OCI-LY1 (cell line): ENCODE measurements at regions not wholly inside any gene's neighbourhood (a gene's known extent, or its start where the extent isn't known, plus 50 kb on each side); places are given as distances from the start of the nearest gene placed in this dataset.

Experiments used
- H2AFZ ChIP-seq: fragments of 200-600 bp; sonication (generic), shearing (Covaris generic); 2 replicates; pipeline ENCODE4 v1.6.0; 2014; ENCODE audit warnings: antibody characterized with exemption, mild to moderate bottlenecking, low read length
- H3F3A ChIP-seq: fragments of 200-600 bp; sonication (generic), shearing (Covaris generic); 2 replicates; pipeline ENCODE4 v1.6.0; 2014; ENCODE audit warnings: mild to moderate bottlenecking, antibody characterized with exemption, low read length, moderate library complexity; ENCODE audit not compliant: insufficient read depth
- H3K27ac ChIP-seq: fragments of 200-600 bp; sonication (generic); 2 replicates; pipeline ENCODE4 v1.5.1; 2014; ENCODE audit warnings: low read length, mixed run types, mild to moderate bottlenecking, low read depth; ENCODE audit not compliant: poor library complexity, severe bottlenecking
- H3K27me3 ChIP-seq: fragments of 200-600 bp; sonication (generic); 2 replicates; pipeline ENCODE4 v1.6.0; 2014; ENCODE audit warnings: antibody characterized with exemption, mild to moderate bottlenecking, low read length, moderate library complexity; ENCODE audit not compliant: insufficient read depth
- H3K36me3 ChIP-seq: fragments of 200-600 bp; sonication (generic); 2 replicates; pipeline ENCODE4 v1.6.1; 2014; ENCODE audit warnings: mild to moderate bottlenecking, antibody characterized with exemption, low read length, moderate library complexity, mixed read lengths; ENCODE audit not compliant: insufficient read depth
- H3K4me1 ChIP-seq: fragments of 200-600 bp; sonication (generic); 2 replicates; pipeline ENCODE4 v1.5.1; 2014; ENCODE audit warnings: mild to moderate bottlenecking, low read length, moderate library complexity; ENCODE audit not compliant: insufficient read depth, severe bottlenecking
- H3K4me2 ChIP-seq: fragments of 200-600 bp; sonication (generic), shearing (Covaris generic); 2 replicates; pipeline ENCODE4 v1.6.1; 2014; ENCODE audit warnings: low read length
- H3K4me3 ChIP-seq: fragments of 200-600 bp; sonication (generic); 2 replicates; pipeline ENCODE4 v1.5.1; 2014; ENCODE audit warnings: low read length, low read depth, mild to moderate bottlenecking, mixed read lengths; ENCODE audit not compliant: poor library complexity, severe bottlenecking
- H3K79me2 ChIP-seq: fragments of 200-600 bp; shearing (Covaris generic); 2 replicates; pipeline ENCODE4 v1.6.1; 2016; ENCODE audit warnings: mixed run types, low read length, mixed read lengths; ENCODE audit not compliant: insufficient read depth
- H3K9ac ChIP-seq: fragments of 200-600 bp; sonication (generic), shearing (Covaris generic); 2 replicates; pipeline ENCODE4 v1.6.1; 2014; ENCODE audit warnings: mild to moderate bottlenecking, low read length, mixed read lengths
- H3K9me2 ChIP-seq: fragments of 200-600 bp; sonication (generic), shearing (Covaris generic); 2 replicates; pipeline ENCODE4 v1.6.1; 2014; ENCODE audit warnings: low read depth, mild to moderate bottlenecking, low read length, mixed read lengths
- H3K9me3 ChIP-seq: fragments of 200-600 bp; shearing (Covaris generic); 2 replicates; pipeline ENCODE4 v1.6.1; 2014; ENCODE audit warnings: low read length, mixed read lengths
- H4K20me1 ChIP-seq: fragments of 200-600 bp; sonication (generic), shearing (Covaris generic); 2 replicates; pipeline ENCODE4 v1.6.0; 2016; ENCODE audit warnings: mild to moderate bottlenecking, low read length; ENCODE audit not compliant: insufficient read depth
- EZH2 ChIP-seq: fragments of 200-600 bp; sonication (generic), shearing (Covaris generic); IDR thresholded peaks from 2 replicates; pipeline ENCODE4 v1.8.0; 2017; ENCODE audit warnings: borderline replicate concordance, mixed run types, mild to moderate bottlenecking, antibody characterized with exemption, low read length, moderate library complexity, mixed read lengths
- TF ChIP-seq, protein P1 (sequence below): fragments of 200-600 bp; sonication (generic), shearing (Covaris generic); IDR thresholded peaks from 2 replicates; pipeline ENCODE4 v1.5.1; 2017; ENCODE audit warnings: mild to moderate bottlenecking, antibody characterized with exemption, low read length, moderate library complexity, mixed read lengths

DNA sequence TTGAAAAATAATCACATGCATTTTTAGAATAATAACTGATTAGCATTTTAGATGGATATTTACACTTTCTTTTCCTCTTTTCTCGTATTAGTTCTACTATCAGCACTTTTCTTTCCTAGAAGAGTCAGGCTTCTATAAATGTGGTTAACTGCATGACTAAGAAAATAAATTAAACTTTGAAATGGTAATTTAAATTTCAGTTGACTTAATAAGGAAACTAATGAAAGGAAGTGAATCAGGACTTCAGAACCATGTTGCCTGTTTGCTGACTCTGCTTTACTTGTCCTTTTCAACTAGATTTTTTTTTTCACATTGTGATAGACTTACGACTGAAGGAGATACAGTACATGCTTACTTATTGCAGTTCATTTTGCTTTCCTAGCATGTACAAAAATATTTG is 1258.2 kb upstream of the EYS start:
- H3K9me3 ChIP-seq, result no peaks in the 10 kb centered on the region
- no peaks in the 10 kb centered on the region for H3K4me1 ChIP-seq
- no peak overlapping the region for H3K27ac ChIP-seq
- H3K36me3 ChIP-seq, result no peaks in the 10 kb centered on the region
- no peak overlapping the region for H3K4me2 ChIP-seq
- no peaks in the 10 kb centered on the region for H4K20me1 ChIP-seq
- no peak overlapping the region for H3K4me3 ChIP-seq
- H2AFZ ChIP-seq, result no peak overlapping the region
- no peaks in the 10 kb centered on the region for H3K27me3 ChIP-seq
- H3K9me2 ChIP-seq, result no peaks in the 10 kb centered on the region
- no peaks in the 10 kb centered on the region; the same call in 1 of the 2 replicates for H3F3A ChIP-seq
- H3K9ac ChIP-seq, result no peak overlapping the region
- no peaks in the 10 kb centered on the region for H3K79me2 ChIP-seq
- TF ChIP-seq, protein P1, sequence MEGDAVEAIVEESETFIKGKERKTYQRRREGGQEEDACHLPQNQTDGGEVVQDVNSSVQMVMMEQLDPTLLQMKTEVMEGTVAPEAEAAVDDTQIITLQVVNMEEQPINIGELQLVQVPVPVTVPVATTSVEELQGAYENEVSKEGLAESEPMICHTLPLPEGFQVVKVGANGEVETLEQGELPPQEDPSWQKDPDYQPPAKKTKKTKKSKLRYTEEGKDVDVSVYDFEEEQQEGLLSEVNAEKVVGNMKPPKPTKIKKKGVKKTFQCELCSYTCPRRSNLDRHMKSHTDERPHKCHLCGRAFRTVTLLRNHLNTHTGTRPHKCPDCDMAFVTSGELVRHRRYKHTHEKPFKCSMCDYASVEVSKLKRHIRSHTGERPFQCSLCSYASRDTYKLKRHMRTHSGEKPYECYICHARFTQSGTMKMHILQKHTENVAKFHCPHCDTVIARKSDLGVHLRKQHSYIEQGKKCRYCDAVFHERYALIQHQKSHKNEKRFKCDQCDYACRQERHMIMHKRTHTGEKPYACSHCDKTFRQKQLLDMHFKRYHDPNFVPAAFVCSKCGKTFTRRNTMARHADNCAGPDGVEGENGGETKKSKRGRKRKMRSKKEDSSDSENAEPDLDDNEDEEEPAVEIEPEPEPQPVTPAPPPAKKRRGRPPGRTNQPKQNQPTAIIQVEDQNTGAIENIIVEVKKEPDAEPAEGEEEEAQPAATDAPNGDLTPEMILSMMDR, result no peak
- TF ChIP-seq EZH2, result no peak

DNA sequence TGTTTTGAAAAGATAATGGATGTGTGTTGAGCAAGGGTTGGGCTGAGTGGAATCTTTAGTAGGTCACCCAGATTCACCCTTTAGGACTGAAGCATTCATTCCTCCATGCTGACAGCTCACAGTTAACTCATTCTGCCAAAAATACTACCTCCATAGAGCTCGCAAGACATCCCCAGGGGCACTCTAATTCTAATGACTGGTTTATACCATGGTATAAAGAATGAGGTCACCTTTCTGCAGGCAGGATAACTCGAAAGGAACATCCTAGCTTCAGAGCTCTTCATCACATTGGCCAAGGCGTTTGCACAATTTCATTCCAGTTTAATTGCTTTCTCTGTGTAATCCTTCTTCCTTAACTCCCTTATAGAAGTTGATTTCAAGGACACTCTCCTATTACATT is 1257.2 kb upstream of the EYS start:
- Histone ChIP-seq H3K79me2 (no peaks in the 10 kb centered on the region), H3K9ac (no peak overlapping the region), H4K20me1 (no peaks in the 10 kb centered on the region), H3F3A (no peaks in the 10 kb centered on the region; the same call in 1 of the 2 replicates), H3K27me3 (no peaks in the 10 kb centered on the region), H2AFZ (no peak overlapping the region), H3K9me2 (no peaks in the 10 kb centered on the region), H3K4me2 (no peak overlapping the region), H3K27ac (no peak overlapping the region), H3K9me3 (no peaks in the 10 kb centered on the region), H3K4me3 (no peak overlapping the region), H3K4me1 (no peaks in the 10 kb centered on the region), H3K36me3 (no peaks in the 10 kb centered on the region)
- TF ChIP-seq EZH2, result no peak
- TF ChIP-seq, protein P1, result no peak

DNA sequence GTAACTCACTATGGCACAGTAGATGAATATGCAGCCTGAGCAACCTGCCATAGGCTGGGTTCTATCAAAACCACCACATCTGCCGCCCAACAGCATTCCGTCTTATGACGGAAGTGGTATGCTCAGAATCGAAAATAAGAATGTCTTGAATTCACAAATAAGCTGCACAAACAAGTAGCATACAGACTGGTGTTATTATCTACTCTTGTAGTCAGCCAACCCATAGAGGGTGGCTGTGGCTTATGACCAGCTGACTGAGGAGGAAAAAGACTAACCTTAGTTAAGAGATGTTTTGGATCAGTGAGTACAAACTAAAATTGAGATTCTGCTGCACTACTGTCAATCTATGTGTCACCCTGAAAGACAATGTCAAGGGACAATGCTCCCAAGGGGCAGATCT is 1255.1 kb upstream of the EYS start:
- H3K4me1 ChIP-seq, result no peaks in the 10 kb centered on the region
- H3K27ac ChIP-seq, result no peak overlapping the region
- no peak overlapping the region for H2AFZ ChIP-seq
- H3K27me3 ChIP-seq, result no peaks in the 10 kb centered on the region
- H3K9ac ChIP-seq, result no peak overlapping the region
- H3K4me2 ChIP-seq, result no peak overlapping the region
- H3F3A ChIP-seq, result no peaks in the 10 kb centered on the region; the same call in 1 of the 2 replicates
- no peak overlapping the region for H3K4me3 ChIP-seq
- no peaks in the 10 kb centered on the region for H3K36me3 ChIP-seq
- no peaks in the 10 kb centered on the region for H3K9me3 ChIP-seq
- H3K9me2 ChIP-seq, result no peaks in the 10 kb centered on the region
- no peaks in the 10 kb centered on the region for H4K20me1 ChIP-seq
- no peaks in the 10 kb centered on the region for H3K79me2 ChIP-seq
- TF ChIP-seq, protein P1, result no peak
- no peak for TF ChIP-seq EZH2
